GM20000 (cell line): ENCODE measurements at regions not wholly inside any gene's neighbourhood (a gene's known extent, or its start where the extent isn't known, plus 50 kb on each side); places are given as distances from the start of the nearest gene placed in this dataset.

ENCODE experiments used
- DNase-seq: peaks from one replicate; pipeline ENCODE4 v3.0.0; 2012; ENCODE audit warnings: low spot score
- TF ChIP-seq, protein P1 (sequence below): IDR thresholded peaks from 2 replicates; pipeline ENCODE4 v1.5.1; 2012; ENCODE audit warnings: mild to moderate bottlenecking, control low read depth; ENCODE audit errors: extremely low read depth, missing control alignments

GRCh38 chr6:125688138-125688537 is 61.3 kb upstream of the HEY2 start:
- TF ChIP-seq, protein P1, sequence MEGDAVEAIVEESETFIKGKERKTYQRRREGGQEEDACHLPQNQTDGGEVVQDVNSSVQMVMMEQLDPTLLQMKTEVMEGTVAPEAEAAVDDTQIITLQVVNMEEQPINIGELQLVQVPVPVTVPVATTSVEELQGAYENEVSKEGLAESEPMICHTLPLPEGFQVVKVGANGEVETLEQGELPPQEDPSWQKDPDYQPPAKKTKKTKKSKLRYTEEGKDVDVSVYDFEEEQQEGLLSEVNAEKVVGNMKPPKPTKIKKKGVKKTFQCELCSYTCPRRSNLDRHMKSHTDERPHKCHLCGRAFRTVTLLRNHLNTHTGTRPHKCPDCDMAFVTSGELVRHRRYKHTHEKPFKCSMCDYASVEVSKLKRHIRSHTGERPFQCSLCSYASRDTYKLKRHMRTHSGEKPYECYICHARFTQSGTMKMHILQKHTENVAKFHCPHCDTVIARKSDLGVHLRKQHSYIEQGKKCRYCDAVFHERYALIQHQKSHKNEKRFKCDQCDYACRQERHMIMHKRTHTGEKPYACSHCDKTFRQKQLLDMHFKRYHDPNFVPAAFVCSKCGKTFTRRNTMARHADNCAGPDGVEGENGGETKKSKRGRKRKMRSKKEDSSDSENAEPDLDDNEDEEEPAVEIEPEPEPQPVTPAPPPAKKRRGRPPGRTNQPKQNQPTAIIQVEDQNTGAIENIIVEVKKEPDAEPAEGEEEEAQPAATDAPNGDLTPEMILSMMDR, result no peak
- DNase-seq, result no peak

GRCh38 chr6:125693480-125693879 is 56.0 kb upstream of the HEY2 start:
- DNase-seq, result no peak
- TF ChIP-seq, protein P1, result no peak

- DNase-seq, result no peak
- TF ChIP-seq, protein P1, result no peak
These were observed 49.8 kb upstream of the HEY2 start for GRCh38 chr6:125699591-125699990.
